ENCODE measurements at regions not wholly inside any gene's neighbourhood (a gene's known extent, or its start where the extent isn't known, plus 50 kb on each side); places are given as distances from the start of the nearest gene placed in this dataset.

GRCh38 chr3:31191354-31191753, 296.9 kb upstream of the GADL1 start:
- H3K79me2 ChIP-seq (ENCODE audit: insufficient read depth, low read length), result no peaks in the 10 kb centered on the region
- no peaks in the 10 kb centered on the region for H4K20me1 ChIP-seq (ENCODE audit: insufficient read depth, low read length, poor library complexity, severe bottlenecking)
- no peaks in the 10 kb centered on the region for H3K36me3 ChIP-seq (ENCODE audit: insufficient read depth, low read length)
- H2AFZ ChIP-seq (ENCODE audit: low read length), result no peak overlapping the region
- no peak overlapping the region for H3K9ac ChIP-seq (ENCODE audit: low read depth, low read length, poor library complexity, severe bottlenecking)
- H3F3A ChIP-seq (ENCODE audit: low read depth), result no peaks in the 10 kb centered on the region
- H3K9me3 ChIP-seq (ENCODE audit: insufficient read depth, low read depth, low read length), result no peaks in the 10 kb centered on the region
- H3K4me2 ChIP-seq (ENCODE audit: low read depth, low read length, poor library complexity, severe bottlenecking), result no peak overlapping the region
- no peak overlapping the region for H3K4me3 ChIP-seq (ENCODE audit: low read length, poor library complexity, severe bottlenecking)
- no peaks in the 10 kb centered on the region for H3K27me3 ChIP-seq (ENCODE audit: insufficient read depth, low read length, poor library complexity, severe bottlenecking)
- no peaks in the 10 kb centered on the region for H3K9me2 ChIP-seq (replicated peaks; ENCODE audit: low read depth, low read length)
- TF ChIP-seq, protein P1, sequence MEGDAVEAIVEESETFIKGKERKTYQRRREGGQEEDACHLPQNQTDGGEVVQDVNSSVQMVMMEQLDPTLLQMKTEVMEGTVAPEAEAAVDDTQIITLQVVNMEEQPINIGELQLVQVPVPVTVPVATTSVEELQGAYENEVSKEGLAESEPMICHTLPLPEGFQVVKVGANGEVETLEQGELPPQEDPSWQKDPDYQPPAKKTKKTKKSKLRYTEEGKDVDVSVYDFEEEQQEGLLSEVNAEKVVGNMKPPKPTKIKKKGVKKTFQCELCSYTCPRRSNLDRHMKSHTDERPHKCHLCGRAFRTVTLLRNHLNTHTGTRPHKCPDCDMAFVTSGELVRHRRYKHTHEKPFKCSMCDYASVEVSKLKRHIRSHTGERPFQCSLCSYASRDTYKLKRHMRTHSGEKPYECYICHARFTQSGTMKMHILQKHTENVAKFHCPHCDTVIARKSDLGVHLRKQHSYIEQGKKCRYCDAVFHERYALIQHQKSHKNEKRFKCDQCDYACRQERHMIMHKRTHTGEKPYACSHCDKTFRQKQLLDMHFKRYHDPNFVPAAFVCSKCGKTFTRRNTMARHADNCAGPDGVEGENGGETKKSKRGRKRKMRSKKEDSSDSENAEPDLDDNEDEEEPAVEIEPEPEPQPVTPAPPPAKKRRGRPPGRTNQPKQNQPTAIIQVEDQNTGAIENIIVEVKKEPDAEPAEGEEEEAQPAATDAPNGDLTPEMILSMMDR (conservative IDR thresholded peaks at IDR 0.05; ENCODE audit: low read length), result no peak
- TF ChIP-seq EZH2phosphoT487 (IDR thresholded peaks at IDR 0.05; ENCODE audit: borderline replicate concordance), result no peak
- peaks cover 10% of the 10 kb centered on the region for H3K4me1 ChIP-seq (ENCODE audit: insufficient read depth, low read length, poor library complexity, severe bottlenecking)

- Histone ChIP-seq H3K4me1 (ENCODE audit: insufficient read depth, low read length, poor library complexity, severe bottlenecking) (no peaks in the 10 kb centered on the region), H2AFZ (ENCODE audit: low read length) (no peak overlapping the region), H3K4me2 (ENCODE audit: low read depth, low read length, poor library complexity, severe bottlenecking) (no peak overlapping the region), H3K79me2 (ENCODE audit: insufficient read depth, low read length) (no peaks in the 10 kb centered on the region), H3K4me3 (ENCODE audit: low read length, poor library complexity, severe bottlenecking) (no peak overlapping the region), H3K27me3 (ENCODE audit: insufficient read depth, low read length, poor library complexity, severe bottlenecking) (no peaks in the 10 kb centered on the region), H3K9me3 (ENCODE audit: insufficient read depth, low read depth, low read length) (no peaks in the 10 kb centered on the region), H3K9ac (ENCODE audit: low read depth, low read length, poor library complexity, severe bottlenecking) (no peak overlapping the region), H3K36me3 (ENCODE audit: insufficient read depth, low read length) (no peaks in the 10 kb centered on the region), H3F3A (ENCODE audit: low read depth) (no peaks in the 10 kb centered on the region), H4K20me1 (ENCODE audit: insufficient read depth, low read length, poor library complexity, severe bottlenecking) (no peaks in the 10 kb centered on the region), H3K9me2 (replicated peaks; ENCODE audit: low read depth, low read length) (no peaks in the 10 kb centered on the region)
- TF ChIP-seq, protein P1 (conservative IDR thresholded peaks at IDR 0.05; ENCODE audit: low read length), result no peak
These were observed 299.0 kb upstream of the GADL1 start for GRCh38 chr3:31193429-31193828.

DNA sequence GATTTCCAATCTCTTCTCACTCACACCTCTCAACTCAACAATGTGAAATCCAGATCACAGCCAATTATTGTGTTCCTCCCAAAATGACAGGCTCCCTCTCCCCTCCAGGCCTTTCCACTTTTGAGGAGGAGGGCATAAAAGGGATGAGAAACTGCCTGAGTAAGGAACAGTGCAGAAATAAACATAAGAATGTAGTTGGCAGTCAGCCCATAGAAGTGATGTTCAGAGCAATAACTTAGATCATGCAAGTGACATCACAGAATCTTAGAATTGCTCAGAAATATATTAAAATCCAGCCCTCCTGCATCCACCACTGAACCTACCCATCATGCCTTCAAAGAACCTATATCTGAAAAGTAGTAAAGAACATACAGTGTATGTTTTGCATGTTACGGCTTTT, 299.4 kb upstream of the GADL1 start:
- Histone ChIP-seq H3K27me3 (ENCODE audit: insufficient read depth, low read length, poor library complexity, severe bottlenecking) (no peaks in the 10 kb centered on the region), H3K79me2 (ENCODE audit: insufficient read depth, low read length) (no peaks in the 10 kb centered on the region), H3K9me3 (ENCODE audit: insufficient read depth, low read depth, low read length) (no peaks in the 10 kb centered on the region), H3K9me2 (replicated peaks; ENCODE audit: low read depth, low read length) (no peaks in the 10 kb centered on the region), H3K36me3 (ENCODE audit: insufficient read depth, low read length) (no peaks in the 10 kb centered on the region), H2AFZ (ENCODE audit: low read length) (no peak overlapping the region), H3K4me1 (ENCODE audit: insufficient read depth, low read length, poor library complexity, severe bottlenecking) (no peaks in the 10 kb centered on the region), H3F3A (ENCODE audit: low read depth) (no peaks in the 10 kb centered on the region), H3K4me3 (ENCODE audit: low read length, poor library complexity, severe bottlenecking) (no peak overlapping the region), H3K9ac (ENCODE audit: low read depth, low read length, poor library complexity, severe bottlenecking) (no peak overlapping the region), H3K4me2 (ENCODE audit: low read depth, low read length, poor library complexity, severe bottlenecking) (no peak overlapping the region), H4K20me1 (ENCODE audit: insufficient read depth, low read length, poor library complexity, severe bottlenecking) (no peaks in the 10 kb centered on the region)
- no peak for TF ChIP-seq EZH2phosphoT487 (IDR thresholded peaks at IDR 0.05; ENCODE audit: borderline replicate concordance)
- TF ChIP-seq, protein P1 (conservative IDR thresholded peaks at IDR 0.05; ENCODE audit: low read length), result no peak

Data from Loucy (cell line).